GM19328 (cell line): ENCODE measurements at regions not wholly inside any gene's neighbourhood (a gene's known extent, or its start where the extent isn't known, plus 50 kb on each side); places are given as distances from the start of the nearest gene placed in this dataset.
"Not testable (repeated sequence)": the region's sequence is repeated elsewhere in the genome, so short reads cannot be mapped to it uniquely, and the experiment has no call there.

ENCODE experiments used
- ATAC-seq: cut with Tn5 transposase; IDR thresholded peaks from one replicate; pipeline ENCODE4 v1.9.1; 2021; ENCODE audit warnings: mild to moderate bottlenecking, moderate library complexity; ENCODE audit not compliant: unreplicated experiment

- peak; percentile 94 for ATAC-seq
Measured at GRCh38 chr2:174697255-174697654, 67.0 kb downstream of the CHRNA1 start.

GRCh38 chr2:174694920-174695319, 69.4 kb downstream of the CHRNA1 start:
- no peak for ATAC-seq

- no peak for ATAC-seq
Measured at GRCh38 chr2:174694196-174694878, 69.9 kb downstream of the CHRNA1 start.

GRCh38 chr2:174693344-174693743, 70.9 kb downstream of the CHRNA1 start:
- no peak for ATAC-seq

- ATAC-seq: no peak
Measured at GRCh38 chr2:174692256-174692919, 71.9 kb downstream of the CHRNA1 start.

- no peak for ATAC-seq
Measured at GRCh38 chr2:174691201-174691779, 73.0 kb downstream of the CHRNA1 start.

- no peak for ATAC-seq
Measured at GRCh38 chr2:174690026-174690425, 74.2 kb downstream of the CHRNA1 start.

GRCh38 chr2:174688079-174688478, 76.2 kb downstream of the CHRNA1 start:
- no peak for ATAC-seq

GRCh38 chr2:174686430-174686829, 77.8 kb downstream of the CHRNA1 start:
- ATAC-seq: no peak

GRCh38 chr2:174683392-174683759, 80.9 kb downstream of the CHRNA1 start:
- no peak for ATAC-seq

- ATAC-seq: peak; percentile 48
Measured at GRCh38 chr2:174682578-174683391, 81.5 kb downstream of the CHRNA1 start.

- ATAC-seq: peak; percentile 38
Measured at GRCh38 chr2:174682007-174682577, 82.2 kb downstream of the CHRNA1 start.

- no peak for ATAC-seq
Measured at GRCh38 chr2:174681099-174682006, 82.9 kb downstream of the CHRNA1 start.

- ATAC-seq: no peak
Measured at GRCh38 chr2:174680221-174680620, 82.6 kb upstream of the WIPF1 start.

- no peak for ATAC-seq
Measured at GRCh38 chr2:174678395-174678794, 80.8 kb upstream of the WIPF1 start.

GRCh38 chr2:174675615-174676014, 78.0 kb upstream of the WIPF1 start:
- no peak for ATAC-seq

- ATAC-seq: no peak
Measured at GRCh38 chr2:174673876-174674275, 76.3 kb upstream of the WIPF1 start.

- ATAC-seq: no peak
Measured at GRCh38 chr2:174673440-174673839, 75.8 kb upstream of the WIPF1 start.

GRCh38 chr2:174671532-174671931, 73.9 kb upstream of the WIPF1 start:
- not testable (repeated sequence) for ATAC-seq

- ATAC-seq: no peak
Measured at GRCh38 chr2:174670446-174670845, 72.8 kb upstream of the WIPF1 start.
